ENCODE measurements at regions not wholly inside any gene's neighbourhood (a gene's known extent, or its start where the extent isn't known, plus 50 kb on each side); places are given as distances from the start of the nearest gene placed in this dataset.

DNA sequence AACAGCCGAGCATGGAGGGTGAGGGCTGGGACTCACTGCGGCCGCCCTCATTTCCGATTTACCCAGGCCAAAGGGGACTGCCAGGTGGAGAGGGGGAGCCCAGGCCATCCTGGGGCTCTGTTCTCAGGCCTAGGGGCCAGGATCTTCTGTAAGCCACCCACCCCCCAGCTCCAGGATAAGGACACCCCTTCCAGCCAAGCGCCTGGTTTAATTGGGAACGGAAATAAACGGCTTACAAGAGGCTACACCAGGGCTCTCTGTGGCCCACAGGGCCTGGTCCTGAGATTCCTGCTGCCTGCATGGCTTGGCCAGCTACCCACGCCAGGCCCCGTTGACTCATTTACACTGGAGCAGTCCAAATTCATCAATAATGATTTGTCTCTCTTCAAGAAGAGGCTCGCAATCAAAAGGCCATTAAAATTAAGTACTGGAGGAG is 68.1 kb upstream of the TOP1 start:
- TF ChIP-seq FOXM1 (IDR thresholded peaks at IDR 0.05; ENCODE audit: borderline replicate concordance) (no peak), SP1 (IDR thresholded peaks at IDR 0.05) (no peak), TARDBP (IDR thresholded peaks at IDR 0.05) (no peak), FOXA1 (IDR thresholded peaks at IDR 0.05) (no peak), FOXK2 (IDR thresholded peaks at IDR 0.05) (no peak)
